Lower lobe of right lung (tissue), 2 donors: ENCODE measurements at regions not wholly inside any gene's neighbourhood (a gene's known extent, or its start where the extent isn't known, plus 50 kb on each side); places are given as distances from the start of the nearest gene placed in this dataset.

ENCODE experiments used
- ATAC-seq, 2 donors: fragments of 200-7000 bp; cut with Tn5 transposase; one replicate each; pipeline ENCODE4 v1.9.1; 2020 to 2022; ENCODE audit warnings: mild to moderate bottlenecking in 2 of 2, moderate library complexity in 2 of 2
- DNase-seq: peaks from one replicate; pipeline ENCODE4 v3.0.0-alpha.2; 2020
- H3K27ac ChIP-seq: fragments of 200-600 bp; one replicate; pipeline ENCODE4 v1.8.0; 2022
- H3K27me3 ChIP-seq: fragments of 200-600 bp; one replicate; pipeline ENCODE4 v1.8.0; 2022; ENCODE audit warnings: low read depth
- H3K36me3 ChIP-seq: fragments of 200-600 bp; one replicate; pipeline ENCODE4 v1.8.0; 2022; ENCODE audit warnings: mild to moderate bottlenecking
- H3K4me1 ChIP-seq: fragments of 200-600 bp; one replicate; pipeline ENCODE4 v1.8.0; 2022
- H3K4me3 ChIP-seq: fragments of 200-600 bp; one replicate; pipeline ENCODE4 v1.8.0; 2022; ENCODE audit warnings: mild to moderate bottlenecking
- H3K9me3 ChIP-seq: fragments of 200-600 bp; one replicate; pipeline ENCODE4 v1.8.0; 2022
- CTCF ChIP-seq: fragments of 200-600 bp; IDR thresholded peaks from one replicate; pipeline ENCODE4 v1.8.0; 2022; ENCODE audit warnings: antibody characterized with exemption, mild to moderate bottlenecking
- intact Hi-C: fragments of 100-400 bp; cut with DNase I; formaldehyde crosslinking; loops from one replicate; pipeline ENCODE4 v1.11.0; 2022
- donor health status: DM: no; HTN: yes; CAD: no; lungs with severe emphysema.

- ATAC-seq (no peak), DNase-seq (no peak)
- no peaks in the 10 kb centered on the region for H3K36me3 ChIP-seq
- TF ChIP-seq CTCF = no peak
- H3K9me3 ChIP-seq = no peaks in the 10 kb centered on the region
- intact Hi-C loops = no loop called here
- H3K27ac ChIP-seq = no peak overlapping the region
- H3K4me3 ChIP-seq = no peak overlapping the region
- H3K4me1 ChIP-seq = no peaks in the 10 kb centered on the region
- H3K27me3 ChIP-seq = no peaks in the 10 kb centered on the region
Observed at GRCh38 chr5:56433039-56433617, 200.0 kb upstream of the ANKRD55 start.

- H3K27ac ChIP-seq = no peak overlapping the region
- H3K4me1 ChIP-seq = no peaks in the 10 kb centered on the region
- DNase-seq (no peak), ATAC-seq (no peak)
- intact Hi-C loops = no loop called here
- no peaks in the 10 kb centered on the region for H3K27me3 ChIP-seq
- H3K36me3 ChIP-seq = no peaks in the 10 kb centered on the region
- H3K9me3 ChIP-seq = no peaks in the 10 kb centered on the region
- no peak for TF ChIP-seq CTCF
- H3K4me3 ChIP-seq = no peak overlapping the region
Observed at GRCh38 chr5:56432321-56432720, 199.2 kb upstream of the ANKRD55 start.

- intact Hi-C loops = no loop called here
- H3K4me1 ChIP-seq = no peaks in the 10 kb centered on the region
- H3K36me3 ChIP-seq = no peaks in the 10 kb centered on the region
- H3K27me3 ChIP-seq = no peaks in the 10 kb centered on the region
- no peak overlapping the region for H3K27ac ChIP-seq
- H3K9me3 ChIP-seq = no peaks in the 10 kb centered on the region
- no peak for TF ChIP-seq CTCF
- ATAC-seq = no peak
- no peak for DNase-seq
- H3K4me3 ChIP-seq = no peak overlapping the region
Observed at GRCh38 chr5:56430422-56430821, 197.3 kb upstream of the ANKRD55 start.

GRCh38 chr5:56429110-56429561 lies 196.0 kb upstream of the ANKRD55 start:
- Histone ChIP-seq H3K36me3 (no peaks in the 10 kb centered on the region), H3K9me3 (no peaks in the 10 kb centered on the region), H3K4me1 (no peaks in the 10 kb centered on the region), H3K4me3 (no peak overlapping the region), H3K27ac (no peak overlapping the region), H3K27me3 (no peaks in the 10 kb centered on the region)
- DNase-seq (no peak), ATAC-seq (peak; percentile 23 to 49)
- TF ChIP-seq CTCF = no peak
- intact Hi-C loops = no loop called here

- H3K36me3 ChIP-seq = no peaks in the 10 kb centered on the region
- DNase-seq = no peak
- no peak for ATAC-seq
- H3K9me3 ChIP-seq = no peaks in the 10 kb centered on the region
- no peak overlapping the region for H3K4me3 ChIP-seq
- TF ChIP-seq CTCF = no peak
- H3K4me1 ChIP-seq = peaks cover 6% of the 10 kb centered on the region
- no peaks in the 10 kb centered on the region for H3K27me3 ChIP-seq
- no peak overlapping the region for H3K27ac ChIP-seq
- intact Hi-C loops = no loop called here
Observed at GRCh38 chr5:56426693-56427092, 193.6 kb upstream of the ANKRD55 start.
